ENCODE measurements at regions not wholly inside any gene's neighbourhood (a gene's known extent, or its start where the extent isn't known, plus 50 kb on each side); places are given as distances from the start of the nearest gene placed in this dataset.

DNA sequence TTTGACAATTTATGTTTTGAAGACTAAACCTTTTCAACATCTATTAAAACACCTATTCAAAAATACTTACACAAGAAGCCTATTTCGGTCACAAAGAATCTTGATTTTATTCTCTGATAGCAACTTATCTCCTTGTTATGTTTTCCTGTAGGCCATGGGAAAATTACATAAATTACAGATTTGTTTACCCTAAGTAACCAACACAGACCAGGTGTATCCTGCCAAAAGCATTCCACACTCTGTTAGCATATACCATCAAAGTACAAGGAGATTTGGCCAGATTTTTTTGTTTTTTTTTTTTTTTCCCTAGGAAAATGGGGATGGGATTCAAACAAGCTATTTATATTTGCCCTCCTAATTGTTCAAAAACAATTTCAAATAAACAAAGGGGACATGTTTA, 497.9 kb upstream of the MAGEB18 start:
- H3K4me3 ChIP-seq = no peak overlapping the region
- WGBS, 5 donors = 0 to 61% (median 0%) methylated on average over 1 of the region's 1 CpG
- H3K4me1 ChIP-seq = no peaks in the 10 kb centered on the region
- no peak overlapping the region for H3K27ac ChIP-seq
- no peak for DNase-seq
- H3K9me3 ChIP-seq = no peaks in the 10 kb centered on the region
- H3K36me3 ChIP-seq = no peaks in the 10 kb centered on the region
- intact Hi-C loops (cut with DNase I; ENCODE audit: low total_unique reads) = no loop called here
- no peaks in the 10 kb centered on the region for H3K27me3 ChIP-seq
- TF ChIP-seq POLR2AphosphoS5 (IDR thresholded peaks at IDR 0.05) (no peak), POLR2A (IDR thresholded peaks at IDR 0.05) (no peak), CTCF (IDR thresholded peaks at IDR 0.05) (no peak), EP300 (IDR thresholded peaks at IDR 0.05) (no peak)

DNA sequence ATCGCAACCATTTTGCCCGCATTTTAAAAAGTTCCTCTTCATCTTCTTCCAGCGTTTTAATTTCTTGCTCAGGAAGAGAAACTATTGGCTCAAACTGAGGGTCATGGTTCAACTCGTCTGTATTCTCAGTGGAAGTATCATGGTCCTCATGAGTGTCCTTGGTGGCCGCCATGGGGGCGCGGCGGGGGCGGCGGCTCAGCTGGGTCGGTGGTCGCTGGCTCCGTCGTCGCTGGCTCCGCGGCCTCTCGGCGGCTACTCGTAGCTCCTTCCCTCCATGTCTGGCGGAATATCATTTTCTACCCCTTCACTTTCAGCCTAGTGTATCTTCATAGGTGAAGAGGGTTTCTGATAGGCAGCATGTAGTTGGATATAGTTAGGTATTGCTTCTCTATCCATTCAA, 492.0 kb upstream of the MAGEB18 start:
- TF ChIP-seq POLR2A (IDR thresholded peaks at IDR 0.05) (no peak), CTCF (IDR thresholded peaks at IDR 0.05) (no peak), POLR2AphosphoS5 (IDR thresholded peaks at IDR 0.05) (no peak), EP300 (IDR thresholded peaks at IDR 0.05) (no peak)
- Histone ChIP-seq H3K4me1 (no peaks in the 10 kb centered on the region), H3K9me3 (peaks cover 0 to 11% (median 5%) of the 10 kb centered on the region in 4 donors), H3K27me3 (no peaks in the 10 kb centered on the region), H3K36me3 (no peaks in the 10 kb centered on the region), H3K4me3 (no peak overlapping the region), H3K27ac (no peak overlapping the region)
- intact Hi-C loops (cut with DNase I; ENCODE audit: low total_unique reads) = no loop called here
- WGBS, 5 donors = 71 to 98% (median 95%) methylated on average over 21 of the region's 21 CpGs
- no peak for DNase-seq

DNA sequence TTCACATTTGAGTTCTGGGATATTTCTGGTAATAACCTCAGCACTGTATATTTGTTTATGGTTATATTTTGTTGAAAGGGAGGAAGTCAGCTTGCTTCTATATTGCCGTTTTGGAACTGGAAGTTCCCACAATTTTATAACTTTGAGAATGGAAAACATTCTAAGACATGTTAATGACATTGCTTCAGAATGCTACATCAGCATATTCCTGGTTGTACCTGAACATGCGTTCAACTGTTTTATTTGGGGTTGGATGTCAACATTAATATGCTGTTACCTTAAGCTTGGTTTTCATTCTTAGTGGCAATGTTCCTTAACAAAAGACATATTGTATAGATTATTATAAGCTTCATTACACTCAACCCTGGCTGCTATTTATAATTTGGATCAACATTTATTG, 489.4 kb upstream of the MAGEB18 start:
- WGBS, 5 donors = 66 to 86% (median 84%) methylated on average over 2 of the region's 2 CpGs
- intact Hi-C loops (cut with DNase I; ENCODE audit: low total_unique reads) = no loop called here
- H3K4me3 ChIP-seq = no peak overlapping the region
- H3K27me3 ChIP-seq = no peaks in the 10 kb centered on the region
- H3K4me1 ChIP-seq = no peaks in the 10 kb centered on the region
- peaks cover 0 to 11% (median 5%) of the 10 kb centered on the region in 4 donors for H3K9me3 ChIP-seq
- no peaks in the 10 kb centered on the region for H3K36me3 ChIP-seq
- DNase-seq = no peak
- no peak for TF ChIP-seq POLR2AphosphoS5 (IDR thresholded peaks at IDR 0.05)
- H3K27ac ChIP-seq = no peak overlapping the region

DNA sequence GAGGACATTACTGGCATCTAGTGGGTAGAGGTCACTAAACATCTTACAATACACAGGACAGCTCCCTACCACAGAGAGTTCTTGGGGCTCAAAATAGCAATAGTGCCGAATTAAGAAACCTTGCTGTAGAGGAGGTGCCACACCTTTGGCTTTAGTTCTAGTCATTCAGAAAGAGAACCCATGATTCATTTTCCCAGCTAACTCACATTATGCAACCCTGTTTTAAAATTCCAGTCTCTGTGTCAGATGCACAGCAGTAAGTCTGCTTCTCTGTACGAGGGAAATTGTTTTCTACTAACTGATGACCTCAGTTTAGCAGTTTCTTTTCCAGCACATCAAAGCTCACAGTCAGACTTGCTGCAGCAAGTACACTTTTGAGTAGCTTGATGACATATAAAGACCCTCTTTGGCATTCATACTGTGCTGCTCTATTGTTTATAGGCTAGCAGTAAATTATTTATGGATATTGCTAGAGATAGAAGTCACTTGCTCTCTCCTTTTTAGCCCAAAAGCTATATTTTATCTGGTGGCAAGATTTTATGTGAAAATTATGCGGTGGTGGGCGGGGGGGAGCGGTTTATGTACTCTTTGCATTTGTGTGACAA, 487.8 kb upstream of the MAGEB18 start:
- DNase-seq = no peak
- H3K27me3 ChIP-seq = no peaks in the 10 kb centered on the region
- no peak overlapping the region for H3K27ac ChIP-seq
- H3K4me3 ChIP-seq = no peak overlapping the region
- H3K4me1 ChIP-seq = no peaks in the 10 kb centered on the region
- TF ChIP-seq POLR2AphosphoS5 (IDR thresholded peaks at IDR 0.05) (no peak), POLR2A (IDR thresholded peaks at IDR 0.05) (no peak), CTCF (IDR thresholded peaks at IDR 0.05) (no peak), EP300 (IDR thresholded peaks at IDR 0.05) (no peak)
- no peaks in the 10 kb centered on the region for H3K36me3 ChIP-seq
- H3K9me3 ChIP-seq = peaks cover 0 to 11% (median 5%) of the 10 kb centered on the region in 4 donors
- WGBS, 5 donors = 55 to 76% (median 69%) methylated on average over 5 of the region's 5 CpGs
- intact Hi-C loops (cut with DNase I; ENCODE audit: low total_unique reads) = no loop called here

DNA sequence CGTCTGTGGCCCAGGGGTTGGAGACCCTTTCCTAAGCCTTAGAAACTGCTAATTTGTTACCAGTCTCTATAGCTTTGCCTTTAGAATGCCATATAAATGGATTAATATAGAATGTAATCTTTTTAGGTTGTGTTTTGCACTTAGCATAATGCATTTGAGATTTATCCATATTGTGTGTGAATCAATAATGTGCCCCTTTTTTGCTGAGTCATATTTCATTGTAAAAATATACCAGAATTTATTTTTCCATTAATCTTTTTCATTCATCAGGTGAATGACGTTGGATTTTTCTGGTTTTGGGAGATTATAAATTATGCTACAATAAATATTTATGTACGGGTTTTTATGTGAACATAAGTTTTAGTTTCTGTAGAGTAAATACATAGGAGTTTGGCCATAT, 478.8 kb upstream of the MAGEB18 start:
- H3K27ac ChIP-seq = no peak overlapping the region
- intact Hi-C loops (cut with DNase I; ENCODE audit: low total_unique reads) = no loop called here
- TF ChIP-seq CTCF (IDR thresholded peaks at IDR 0.05) (no peak), POLR2AphosphoS5 (IDR thresholded peaks at IDR 0.05) (no peak), POLR2A (IDR thresholded peaks at IDR 0.05) (no peak)
- DNase-seq = no peak
- H3K4me1 ChIP-seq = no peaks in the 10 kb centered on the region
- no peaks in the 10 kb centered on the region for H3K36me3 ChIP-seq
- H3K9me3 ChIP-seq = no peaks in the 10 kb centered on the region
- no peak overlapping the region for H3K4me3 ChIP-seq
- no peaks in the 10 kb centered on the region for H3K27me3 ChIP-seq
- 64 to 84% (median 76%) methylated on average over 3 of the region's 3 CpGs for whole genome bisulfite sequencing, 5 donors

Data from stomach (tissue), 8 donors.